ENCODE measurements at regions not wholly inside any gene's neighbourhood (a gene's known extent, or its start where the extent isn't known, plus 50 kb on each side); places are given as distances from the start of the nearest gene placed in this dataset.

GRCh38 chr18:76670564-76671288 is 151.6 kb upstream of the ZNF236 start:
- Histone ChIP-seq H3K27ac (ENCODE audit: low read depth, low read length, poor library complexity, severe bottlenecking) (no peak overlapping the region), H3K36me3 (ENCODE audit: insufficient read depth, low read length) (no peaks in the 10 kb centered on the region), H3K79me2 (ENCODE audit: insufficient read depth, low read depth, low read length) (no peaks in the 10 kb centered on the region), H3K4me2 (ENCODE audit: low read length) (no peak overlapping the region), H3K4me3 (ENCODE audit: low read depth, low read length, poor library complexity, severe bottlenecking) (no peak overlapping the region), H2AFZ (ENCODE audit: low read length) (no peak overlapping the region), H3K9me2 (ENCODE audit: insufficient read depth, low read length) (no peaks in the 10 kb centered on the region), H3K4me1 (ENCODE audit: insufficient read depth, low read length, poor library complexity, severe bottlenecking) (no peaks in the 10 kb centered on the region), H3K9me3 (ENCODE audit: low read length) (no peaks in the 10 kb centered on the region), H4K20me1 (ENCODE audit: insufficient read depth, low read length) (no peaks in the 10 kb centered on the region)
- TF ChIP-seq, protein P1, sequence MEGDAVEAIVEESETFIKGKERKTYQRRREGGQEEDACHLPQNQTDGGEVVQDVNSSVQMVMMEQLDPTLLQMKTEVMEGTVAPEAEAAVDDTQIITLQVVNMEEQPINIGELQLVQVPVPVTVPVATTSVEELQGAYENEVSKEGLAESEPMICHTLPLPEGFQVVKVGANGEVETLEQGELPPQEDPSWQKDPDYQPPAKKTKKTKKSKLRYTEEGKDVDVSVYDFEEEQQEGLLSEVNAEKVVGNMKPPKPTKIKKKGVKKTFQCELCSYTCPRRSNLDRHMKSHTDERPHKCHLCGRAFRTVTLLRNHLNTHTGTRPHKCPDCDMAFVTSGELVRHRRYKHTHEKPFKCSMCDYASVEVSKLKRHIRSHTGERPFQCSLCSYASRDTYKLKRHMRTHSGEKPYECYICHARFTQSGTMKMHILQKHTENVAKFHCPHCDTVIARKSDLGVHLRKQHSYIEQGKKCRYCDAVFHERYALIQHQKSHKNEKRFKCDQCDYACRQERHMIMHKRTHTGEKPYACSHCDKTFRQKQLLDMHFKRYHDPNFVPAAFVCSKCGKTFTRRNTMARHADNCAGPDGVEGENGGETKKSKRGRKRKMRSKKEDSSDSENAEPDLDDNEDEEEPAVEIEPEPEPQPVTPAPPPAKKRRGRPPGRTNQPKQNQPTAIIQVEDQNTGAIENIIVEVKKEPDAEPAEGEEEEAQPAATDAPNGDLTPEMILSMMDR (conservative IDR thresholded peaks at IDR 0.05; ENCODE audit: low read length), result no peak
- TF ChIP-seq EZH2phosphoT487 (IDR thresholded peaks at IDR 0.05; ENCODE audit: borderline replicate concordance, low read depth, low read length), result no peak
- ChIA-PET POLR2A (interaction anchor here (0.6 kb wide), 1 partner anchor 248 kb away, joined by 3 read pairs; no protein-coding TSS in a partner anchor), CTCF (ENCODE audit: unreplicated experiment) (no interaction called here)
- intact Hi-C loops (cut with micrococcal nuclease; ENCODE audit: unreplicated experiment), result no loop called here
- DNase-seq (ENCODE audit: low spot score), result no peak
- BruUV-seq (replicated peaks), result no TSS peak

- CTCF ChIA-PET (ENCODE audit: unreplicated experiment), result no interaction called here
- Histone ChIP-seq H3K4me2 (ENCODE audit: low read length) (no peak overlapping the region), H2AFZ (ENCODE audit: low read length) (no peak overlapping the region), H3K4me1 (ENCODE audit: insufficient read depth, low read length, poor library complexity, severe bottlenecking) (no peaks in the 10 kb centered on the region), H3K9me3 (ENCODE audit: low read length) (no peaks in the 10 kb centered on the region), H3K9me2 (ENCODE audit: insufficient read depth, low read length) (no peaks in the 10 kb centered on the region), H3K36me3 (ENCODE audit: insufficient read depth, low read length) (no peaks in the 10 kb centered on the region), H3K27ac (ENCODE audit: low read depth, low read length, poor library complexity, severe bottlenecking) (no peak overlapping the region), H3K79me2 (ENCODE audit: insufficient read depth, low read depth, low read length) (no peaks in the 10 kb centered on the region), H4K20me1 (ENCODE audit: insufficient read depth, low read length) (no peaks in the 10 kb centered on the region), H3K4me3 (ENCODE audit: low read depth, low read length, poor library complexity, severe bottlenecking) (no peak overlapping the region)
- POLR2A ChIA-PET, result no interaction called here
- intact Hi-C loops (cut with micrococcal nuclease; ENCODE audit: unreplicated experiment), result no loop called here
- no peak for DNase-seq (ENCODE audit: low spot score)
- no peak for TF ChIP-seq EZH2phosphoT487 (IDR thresholded peaks at IDR 0.05; ENCODE audit: borderline replicate concordance, low read depth, low read length)
- TF ChIP-seq, protein P1 (conservative IDR thresholded peaks at IDR 0.05; ENCODE audit: low read length), result no peak
- no TSS peak for BruUV-seq (replicated peaks)
Measured at GRCh38 chr18:76668546-76668945, 153.8 kb upstream of the ZNF236 start.

GRCh38 chr18:76668119-76668518 is 154.2 kb upstream of the ZNF236 start:
- Histone ChIP-seq H3K4me1 (ENCODE audit: insufficient read depth, low read length, poor library complexity, severe bottlenecking) (no peaks in the 10 kb centered on the region), H3K4me3 (ENCODE audit: low read depth, low read length, poor library complexity, severe bottlenecking) (no peak overlapping the region), H4K20me1 (ENCODE audit: insufficient read depth, low read length) (no peaks in the 10 kb centered on the region), H3K79me2 (ENCODE audit: insufficient read depth, low read depth, low read length) (no peaks in the 10 kb centered on the region), H3K27ac (ENCODE audit: low read depth, low read length, poor library complexity, severe bottlenecking) (no peak overlapping the region), H3K36me3 (ENCODE audit: insufficient read depth, low read length) (no peaks in the 10 kb centered on the region), H3K9me3 (ENCODE audit: low read length) (no peaks in the 10 kb centered on the region), H2AFZ (ENCODE audit: low read length) (no peak overlapping the region), H3K9me2 (ENCODE audit: insufficient read depth, low read length) (no peaks in the 10 kb centered on the region), H3K4me2 (ENCODE audit: low read length) (no peak overlapping the region)
- ChIA-PET POLR2A (no interaction called here), CTCF (ENCODE audit: unreplicated experiment) (no interaction called here)
- no peak for TF ChIP-seq EZH2phosphoT487 (IDR thresholded peaks at IDR 0.05; ENCODE audit: borderline replicate concordance, low read depth, low read length)
- TF ChIP-seq, protein P1 (conservative IDR thresholded peaks at IDR 0.05; ENCODE audit: low read length), result no peak
- intact Hi-C loops (cut with micrococcal nuclease; ENCODE audit: unreplicated experiment), result no loop called here
- BruUV-seq (replicated peaks), result no TSS peak
- no peak for DNase-seq (ENCODE audit: low spot score)

Data from OCI-LY7 (cell line).